ENCODE measurements at regions not wholly inside any gene's neighbourhood (a gene's known extent, or its start where the extent isn't known, plus 50 kb on each side); places are given as distances from the start of the nearest gene placed in this dataset.

GRCh38 chr11:38723361-38723760 lies 2125.3 kb upstream of the RAG2 start:
- ChIA-PET CTCF (ENCODE audit: partially characterized antibody) (no interaction called here), POLR2A (ENCODE audit: partially characterized antibody) (no interaction called here)
- no peak overlapping the region for H3K27ac Mint-ChIP-seq
- Histone ChIP-seq H3K27ac (ENCODE audit: low read depth, low read length) (no peak overlapping the region), H3K36me3 (ENCODE audit: insufficient read depth, low read length) (no peaks in the 10 kb centered on the region), H3K4me1 (ENCODE audit: insufficient read depth, low read length) (no peaks in the 10 kb centered on the region), H3K9me3 (ENCODE audit: control insufficient read depth in 1 of 2, low read length in 2 of 2) (no peaks in the 10 kb centered on the region), H3K4me3 (ENCODE audit: low read length in 2 of 2) (no peak overlapping the region), H3K27me3 (ENCODE audit: insufficient read depth, low read length) (no peaks in the 10 kb centered on the region)
- no peaks in the 10 kb centered on the region for H3K4me1 Mint-ChIP-seq
- no peaks in the 10 kb centered on the region for H3K36me3 Mint-ChIP-seq
- H3K27me3 Mint-ChIP-seq, result no peaks in the 10 kb centered on the region
- H3K4me3 Mint-ChIP-seq, result no peak overlapping the region
- H3K9me3 Mint-ChIP-seq, result peaks cover 4 to 20% (median 12%) of the 10 kb centered on the region in 8 donors
- intact Hi-C loops (cut with micrococcal nuclease), result no loop called here
- DNase-seq, result no peak

- H3K27ac Mint-ChIP-seq, result no peak overlapping the region
- peaks cover 2 to 17% (median 6%) of the 10 kb centered on the region in 8 donors for H3K9me3 Mint-ChIP-seq
- Histone ChIP-seq H3K27ac (ENCODE audit: low read depth, low read length) (no peak overlapping the region), H3K9me3 (ENCODE audit: control insufficient read depth in 1 of 2, low read length in 2 of 2) (no peaks in the 10 kb centered on the region), H3K27me3 (ENCODE audit: insufficient read depth, low read length) (no peaks in the 10 kb centered on the region), H3K36me3 (ENCODE audit: insufficient read depth, low read length) (no peaks in the 10 kb centered on the region), H3K4me3 (ENCODE audit: low read length in 2 of 2) (no peak overlapping the region), H3K4me1 (ENCODE audit: insufficient read depth, low read length) (no peaks in the 10 kb centered on the region)
- no peaks in the 10 kb centered on the region for H3K36me3 Mint-ChIP-seq
- H3K4me3 Mint-ChIP-seq, result no peak overlapping the region
- ChIA-PET POLR2A (ENCODE audit: partially characterized antibody) (no interaction called here), CTCF (ENCODE audit: partially characterized antibody) (no interaction called here)
- no peaks in the 10 kb centered on the region for H3K27me3 Mint-ChIP-seq
- intact Hi-C loops (cut with micrococcal nuclease), result no loop called here
- no peaks in the 10 kb centered on the region for H3K4me1 Mint-ChIP-seq
- no peak for DNase-seq
Observed at GRCh38 chr11:38721586-38722315, 2123.7 kb upstream of the RAG2 start.

GRCh38 chr11:38718659-38719058 lies 2120.6 kb upstream of the RAG2 start:
- POLR2A ChIA-PET (ENCODE audit: partially characterized antibody), result no interaction called here
- Mint-ChIP-seq H3K27ac (no peak overlapping the region), H3K4me1 (no peaks in the 10 kb centered on the region), H3K27me3 (no peaks in the 10 kb centered on the region), H3K4me3 (no peak overlapping the region), H3K9me3 (peaks cover 0 to 15% (median 6%) of the 10 kb centered on the region in 8 donors), H3K36me3 (no peaks in the 10 kb centered on the region)
- Histone ChIP-seq H3K4me1 (ENCODE audit: insufficient read depth, low read length) (no peaks in the 10 kb centered on the region), H3K9me3 (ENCODE audit: control insufficient read depth in 1 of 2, low read length in 2 of 2) (no peaks in the 10 kb centered on the region), H3K27ac (ENCODE audit: low read depth, low read length) (no peak overlapping the region), H3K27me3 (ENCODE audit: insufficient read depth, low read length) (no peaks in the 10 kb centered on the region), H3K4me3 (ENCODE audit: low read length in 2 of 2) (no peak overlapping the region), H3K36me3 (ENCODE audit: insufficient read depth, low read length) (no peaks in the 10 kb centered on the region)
- CTCF ChIA-PET (ENCODE audit: partially characterized antibody), result no interaction called here
- intact Hi-C loops (cut with micrococcal nuclease), result no loop called here
- DNase-seq, result no peak

DNA sequence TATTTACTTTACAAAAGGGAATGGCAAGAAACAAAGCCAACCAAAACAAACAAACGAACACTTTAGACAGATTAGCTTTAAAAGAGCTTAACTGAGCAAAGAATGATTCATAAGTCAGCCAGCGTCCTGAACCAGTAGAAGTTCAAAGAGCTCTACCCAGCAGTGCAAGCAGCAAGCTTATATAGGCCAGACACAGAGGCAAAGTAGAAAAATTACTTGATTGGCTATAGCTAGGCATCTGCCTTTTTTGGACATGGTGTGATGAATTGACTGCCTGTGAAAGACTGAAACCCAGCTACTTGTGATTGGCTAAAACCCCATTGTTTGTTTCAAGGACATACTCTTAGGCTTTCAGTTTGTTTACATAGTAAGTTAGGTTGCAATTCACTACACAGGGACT lies 2120.0 kb upstream of the RAG2 start:
- Mint-ChIP-seq H3K9me3 (peaks cover 0 to 15% (median 6%) of the 10 kb centered on the region in 8 donors), H3K4me3 (no peak overlapping the region), H3K36me3 (no peaks in the 10 kb centered on the region), H3K27me3 (no peaks in the 10 kb centered on the region), H3K4me1 (no peaks in the 10 kb centered on the region), H3K27ac (no peak overlapping the region)
- H3K36me3 ChIP-seq (ENCODE audit: insufficient read depth, low read length), result no peaks in the 10 kb centered on the region
- intact Hi-C loops (cut with micrococcal nuclease), result no loop called here
- no peak overlapping the region for H3K4me3 ChIP-seq (ENCODE audit: low read length in 2 of 2)
- H3K27ac ChIP-seq (ENCODE audit: low read depth, low read length), result no peak overlapping the region
- no peaks in the 10 kb centered on the region for H3K4me1 ChIP-seq (ENCODE audit: insufficient read depth, low read length)
- ChIA-PET CTCF (ENCODE audit: partially characterized antibody) (no interaction called here), POLR2A (ENCODE audit: partially characterized antibody) (no interaction called here)
- no peak for DNase-seq
- H3K9me3 ChIP-seq (ENCODE audit: control insufficient read depth in 1 of 2, low read length in 2 of 2), result no peaks in the 10 kb centered on the region
- no peaks in the 10 kb centered on the region for H3K27me3 ChIP-seq (ENCODE audit: insufficient read depth, low read length)

DNA sequence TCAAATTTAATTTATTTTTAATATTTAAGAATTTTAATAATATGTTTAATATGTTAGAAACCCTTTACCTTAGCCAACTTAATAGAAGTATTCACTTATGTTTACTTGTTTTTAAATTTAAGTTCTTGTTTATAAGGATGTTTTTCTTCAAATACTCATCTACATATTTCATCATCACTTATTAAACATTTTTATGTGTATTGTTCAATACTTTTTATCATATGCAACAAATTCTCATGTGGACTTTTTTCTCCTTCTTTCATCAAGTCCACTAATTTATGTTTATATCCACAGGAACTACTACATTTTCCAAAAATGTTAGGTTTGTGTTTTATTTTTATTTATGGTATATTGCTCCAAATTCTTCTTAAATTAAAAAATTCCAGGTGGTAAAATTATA lies 2113.1 kb upstream of the RAG2 start:
- H3K27me3 ChIP-seq (ENCODE audit: insufficient read depth, low read length), result no peaks in the 10 kb centered on the region
- intact Hi-C loops (cut with micrococcal nuclease), result no loop called here
- no peak overlapping the region for H3K4me3 ChIP-seq (ENCODE audit: low read length in 2 of 2)
- H3K27ac ChIP-seq (ENCODE audit: low read depth, low read length), result no peak overlapping the region
- H3K36me3 ChIP-seq (ENCODE audit: insufficient read depth, low read length), result no peaks in the 10 kb centered on the region
- POLR2A ChIA-PET (ENCODE audit: partially characterized antibody), result no interaction called here
- no peaks in the 10 kb centered on the region for H3K4me1 Mint-ChIP-seq
- no peaks in the 10 kb centered on the region for H3K4me1 ChIP-seq (ENCODE audit: insufficient read depth, low read length)
- H3K9me3 ChIP-seq (ENCODE audit: control insufficient read depth in 1 of 2, low read length in 2 of 2), result no peaks in the 10 kb centered on the region
- no peak for DNase-seq
- H3K36me3 Mint-ChIP-seq, result no peaks in the 10 kb centered on the region
- H3K27ac Mint-ChIP-seq, result no peak overlapping the region
- no peak overlapping the region for H3K4me3 Mint-ChIP-seq
- H3K27me3 Mint-ChIP-seq, result no peaks in the 10 kb centered on the region
- CTCF ChIA-PET (ENCODE audit: partially characterized antibody), result no interaction called here
- H3K9me3 Mint-ChIP-seq, result peaks cover 2 to 15% (median 7%) of the 10 kb centered on the region in 8 donors

DNA sequence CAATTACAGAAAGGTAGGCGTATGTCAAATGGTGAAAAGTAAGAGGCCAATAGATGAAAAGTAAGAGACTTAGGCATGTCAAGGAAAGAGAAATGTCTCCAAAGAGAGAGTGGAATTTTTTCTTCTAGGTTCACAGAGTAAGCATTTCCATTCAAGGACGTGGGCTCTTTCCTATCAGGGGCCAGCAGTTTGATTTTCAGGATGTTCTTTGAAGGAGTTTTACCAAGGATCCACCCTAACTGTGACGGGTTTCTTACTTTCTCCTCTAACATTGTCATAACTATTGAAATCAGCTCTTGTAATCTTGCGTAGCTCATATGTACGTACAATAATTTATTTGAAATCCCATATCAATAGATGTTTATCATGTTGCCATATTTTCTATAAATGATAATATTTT lies 2112.2 kb upstream of the RAG2 start:
- Mint-ChIP-seq H3K27ac (no peak overlapping the region), H3K9me3 (peaks cover 0 to 15% (median 6%) of the 10 kb centered on the region in 8 donors), H3K27me3 (no peaks in the 10 kb centered on the region), H3K4me1 (no peaks in the 10 kb centered on the region), H3K4me3 (no peak overlapping the region), H3K36me3 (no peaks in the 10 kb centered on the region)
- no peak overlapping the region for H3K27ac ChIP-seq (ENCODE audit: low read depth, low read length)
- no peaks in the 10 kb centered on the region for H3K4me1 ChIP-seq (ENCODE audit: insufficient read depth, low read length)
- no peaks in the 10 kb centered on the region for H3K36me3 ChIP-seq (ENCODE audit: insufficient read depth, low read length)
- no peak overlapping the region for H3K4me3 ChIP-seq (ENCODE audit: low read length in 2 of 2)
- H3K27me3 ChIP-seq (ENCODE audit: insufficient read depth, low read length), result no peaks in the 10 kb centered on the region
- intact Hi-C loops (cut with micrococcal nuclease), result no loop called here
- POLR2A ChIA-PET (ENCODE audit: partially characterized antibody), result no interaction called here
- CTCF ChIA-PET (ENCODE audit: partially characterized antibody), result no interaction called here
- no peak for DNase-seq
- no peaks in the 10 kb centered on the region for H3K9me3 ChIP-seq (ENCODE audit: control insufficient read depth in 1 of 2, low read length in 2 of 2)

- Histone ChIP-seq H3K9me3 (ENCODE audit: control insufficient read depth in 1 of 2, low read length in 2 of 2) (no peaks in the 10 kb centered on the region), H3K36me3 (ENCODE audit: insufficient read depth, low read length) (no peaks in the 10 kb centered on the region), H3K4me3 (ENCODE audit: low read length in 2 of 2) (no peak overlapping the region), H3K27ac (ENCODE audit: low read depth, low read length) (no peak overlapping the region), H3K4me1 (ENCODE audit: insufficient read depth, low read length) (no peaks in the 10 kb centered on the region), H3K27me3 (ENCODE audit: insufficient read depth, low read length) (no peaks in the 10 kb centered on the region)
- Mint-ChIP-seq H3K36me3 (no peaks in the 10 kb centered on the region), H3K4me1 (no peaks in the 10 kb centered on the region), H3K4me3 (no peak overlapping the region), H3K27me3 (no peaks in the 10 kb centered on the region), H3K27ac (no peak overlapping the region), H3K9me3 (peaks cover 2 to 20% (median 12%) of the 10 kb centered on the region in 8 donors)
- intact Hi-C loops (cut with micrococcal nuclease), result no loop called here
- CTCF ChIA-PET (ENCODE audit: partially characterized antibody), result no interaction called here
- no peak for DNase-seq
- POLR2A ChIA-PET (ENCODE audit: partially characterized antibody), result no interaction called here
Observed at GRCh38 chr11:38700111-38700510, 2102.1 kb upstream of the RAG2 start.

DNA sequence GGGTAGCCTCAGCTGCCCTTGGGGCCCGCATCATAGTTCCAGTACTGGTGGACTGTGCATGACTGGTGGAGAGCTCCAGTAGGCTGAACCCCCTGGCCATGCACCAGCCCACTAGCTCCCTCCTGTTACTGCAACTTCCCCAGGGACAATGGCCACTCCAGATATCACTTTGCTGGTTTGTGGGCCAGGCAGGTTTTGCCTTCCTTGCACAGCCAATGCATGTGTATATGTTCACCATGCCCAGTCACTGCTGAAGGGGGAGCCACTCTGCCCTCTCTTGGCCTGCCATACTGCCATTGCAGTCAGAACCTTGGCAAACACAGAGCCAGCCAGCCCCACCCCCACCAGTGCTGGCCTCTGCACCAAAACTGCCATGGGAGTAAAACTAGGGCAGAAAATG lies 2095.3 kb upstream of the RAG2 start:
- Mint-ChIP-seq H3K36me3 (no peaks in the 10 kb centered on the region), H3K9me3 (peaks cover 2 to 19% (median 9%) of the 10 kb centered on the region in 8 donors), H3K27me3 (no peaks in the 10 kb centered on the region), H3K4me1 (no peaks in the 10 kb centered on the region), H3K27ac (no peak overlapping the region), H3K4me3 (no peak overlapping the region)
- Histone ChIP-seq H3K4me3 (ENCODE audit: low read length in 2 of 2) (no peak overlapping the region), H3K27me3 (ENCODE audit: insufficient read depth, low read length) (no peaks in the 10 kb centered on the region), H3K9me3 (ENCODE audit: control insufficient read depth in 1 of 2, low read length in 2 of 2) (no peaks in the 10 kb centered on the region), H3K36me3 (ENCODE audit: insufficient read depth, low read length) (no peaks in the 10 kb centered on the region), H3K27ac (ENCODE audit: low read depth, low read length) (no peak overlapping the region), H3K4me1 (ENCODE audit: insufficient read depth, low read length) (no peaks in the 10 kb centered on the region)
- DNase-seq, result no peak
- ChIA-PET CTCF (ENCODE audit: partially characterized antibody) (no interaction called here), POLR2A (ENCODE audit: partially characterized antibody) (no interaction called here)
- intact Hi-C loops (cut with micrococcal nuclease), result no loop called here

Data from CD4-positive, alpha-beta memory T cell (primary cell).